HG03432 (cell line): ENCODE measurements at regions not wholly inside any gene's neighbourhood (a gene's known extent, or its start where the extent isn't known, plus 50 kb on each side); places are given as distances from the start of the nearest gene placed in this dataset.
"Not testable (repeated sequence)": the region's sequence is repeated elsewhere in the genome, so short reads cannot be mapped to it uniquely, and the experiment has no call there.

Experiments
- ATAC-seq: cut with Tn5 transposase; IDR thresholded peaks from one replicate; pipeline ENCODE4 v1.9.1; 2021; ENCODE audit warnings: mild to moderate bottlenecking, moderate library complexity; ENCODE audit not compliant: unreplicated experiment

- ATAC-seq: no peak
Observed at GRCh38 chr7:37598824-37599223, 84.7 kb upstream of the GPR141 start.

- ATAC-seq: no peak
Observed at GRCh38 chr7:37601321-37601720, 82.2 kb upstream of the GPR141 start.

- ATAC-seq: no peak
Observed at GRCh38 chr7:37604078-37604477, 79.5 kb upstream of the GPR141 start.

- ATAC-seq: not testable (repeated sequence)
Observed at GRCh38 chr7:37617406-37617805, 66.2 kb upstream of the GPR141 start.

GRCh38 chr7:37633048-37633447, 50.5 kb upstream of the GPR141 start:
- no peak for ATAC-seq
